Gastroesophageal sphincter (tissue), 3 donors: ENCODE measurements at regions not wholly inside any gene's neighbourhood (a gene's known extent, or its start where the extent isn't known, plus 50 kb on each side); places are given as distances from the start of the nearest gene placed in this dataset.

ENCODE experiments used
- CTCF ChIP-seq, 4 experiments: fragments of 200-600 bp in 2 of 4; fragments of 450-650 bp in 2 of 4; sonication (generic) in 1 of 4; IDR thresholded peaks; one replicate each; pipeline ENCODE4 v1.5.1; 2017 to 2019; ENCODE audit warnings: antibody characterized with exemption in 4 of 4, mild to moderate bottlenecking in 2 of 4, moderate library complexity in 2 of 4
- EP300 ChIP-seq: sonication (generic); formaldehyde crosslinking; IDR thresholded peaks from one replicate; pipeline ENCODE4 v1.6.1; 2017; ENCODE audit warnings: antibody characterized with exemption, mild to moderate bottlenecking
- POLR2AphosphoS5 ChIP-seq: sonication (generic); formaldehyde crosslinking; IDR thresholded peaks from one replicate; pipeline ENCODE4 v1.6.1; 2017; ENCODE audit warnings: antibody characterized with exemption

- TF ChIP-seq POLR2AphosphoS5: no peak
- TF ChIP-seq EP300: no peak
- no peak for TF ChIP-seq CTCF (IDR thresholded peaks at IDR 0.05)
These were observed 293.4 kb upstream of the PUM3 start for GRCh38 chr9:3137347-3137695.
